ENCODE measurements at regions not wholly inside any gene's neighbourhood (a gene's known extent, or its start where the extent isn't known, plus 50 kb on each side); places are given as distances from the start of the nearest gene placed in this dataset.
"Not testable (repeated sequence)": the region's sequence is repeated elsewhere in the genome, so short reads cannot be mapped to it uniquely, and the experiment has no call there.

DNA sequence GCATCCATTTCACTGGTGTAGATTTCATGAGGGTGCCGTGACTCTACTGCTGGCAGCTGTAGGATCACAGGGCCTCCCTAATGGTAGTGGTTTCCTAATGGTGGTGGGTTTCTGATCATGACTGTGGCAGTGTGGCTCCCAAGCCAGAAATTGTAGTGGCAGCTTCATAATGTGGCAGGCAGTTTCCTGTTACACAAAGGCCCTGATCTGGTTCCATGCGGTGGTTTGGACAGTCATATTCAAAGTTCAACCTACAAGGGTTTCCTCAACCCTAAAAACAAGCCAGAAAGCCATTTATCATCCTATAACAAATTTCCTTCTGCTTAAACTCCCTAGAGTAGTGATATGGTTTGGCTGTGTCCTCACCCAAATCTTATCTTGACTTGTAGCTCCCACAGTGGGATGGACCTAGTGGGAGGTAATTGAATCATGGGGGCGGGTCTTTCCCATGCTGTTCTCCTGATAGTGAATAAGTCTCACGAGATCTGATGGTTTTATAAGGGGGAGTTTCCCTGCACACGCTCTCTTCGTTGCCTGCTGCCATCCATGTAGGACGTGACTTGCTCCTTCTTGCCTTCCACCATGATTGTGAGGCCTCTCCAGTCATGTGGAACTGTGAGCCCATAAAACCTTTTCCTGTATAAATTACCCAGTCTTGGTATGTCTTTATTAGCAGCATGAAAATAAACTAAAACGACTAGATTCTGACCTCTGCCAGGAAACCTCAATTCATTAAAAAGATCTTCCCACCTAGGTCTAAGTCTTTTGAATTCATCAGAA is 257.1 kb downstream of the EFCAB11 start:
- DNase-seq = no peak

DNA sequence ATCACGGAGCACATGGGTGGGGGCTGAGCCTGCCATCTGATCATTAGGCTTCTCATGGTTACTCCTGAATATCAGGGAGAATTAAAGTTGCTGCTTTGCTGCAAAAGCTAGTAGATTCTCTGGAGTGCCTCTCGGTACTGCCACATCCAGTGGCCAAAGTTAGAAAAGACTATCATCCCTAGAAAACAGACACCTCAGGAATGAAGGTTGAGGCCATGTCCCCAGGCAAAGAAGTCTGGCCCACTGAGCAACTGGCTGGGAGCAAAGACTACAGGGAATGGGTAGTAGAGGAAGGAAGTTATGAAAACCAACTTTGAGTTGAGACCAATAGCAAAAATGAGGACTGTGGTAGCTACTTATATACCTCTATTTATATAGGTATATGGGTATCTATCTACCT is 258.7 kb downstream of the EFCAB11 start:
- no peak for DNase-seq

DNA sequence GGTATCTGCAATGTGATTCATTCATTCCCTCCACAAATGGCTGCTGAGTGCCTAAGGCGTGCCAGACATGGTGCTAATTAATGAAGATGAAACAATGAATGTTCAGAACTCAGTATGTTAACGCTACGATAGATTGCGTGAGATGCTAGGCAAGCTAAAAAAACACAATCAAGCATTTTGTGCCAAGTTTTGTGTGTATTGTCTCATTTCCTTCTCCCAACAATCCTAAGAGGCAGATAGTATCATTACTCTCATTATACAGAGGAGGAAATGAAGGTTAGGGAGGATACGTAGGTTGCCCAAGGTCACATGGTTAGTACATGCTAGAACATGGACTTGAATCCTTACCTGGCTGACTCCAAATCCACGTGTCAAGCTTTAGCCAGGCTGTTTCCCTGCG is 264.4 kb downstream of the EFCAB11 start:
- no peak for DNase-seq

DNA sequence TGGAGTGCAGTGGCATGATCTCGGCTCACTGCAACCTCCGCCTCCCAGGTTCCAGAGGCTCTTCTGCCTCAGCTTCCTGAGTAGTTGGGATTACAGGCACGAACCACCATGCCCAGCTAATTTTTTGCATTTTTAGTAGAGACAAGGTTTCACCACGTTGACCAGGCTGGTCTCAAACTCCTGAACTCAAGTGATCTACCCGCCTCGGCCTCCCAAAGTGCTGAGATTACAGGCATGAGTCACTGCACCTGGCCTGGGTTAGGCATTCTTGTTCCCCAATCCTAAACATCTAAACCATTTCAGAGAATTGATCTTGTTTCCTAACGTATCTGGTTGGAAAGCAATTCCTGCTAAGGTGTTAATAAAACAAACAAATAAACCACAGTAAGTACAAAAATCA is 264.8 kb downstream of the EFCAB11 start:
- not testable (repeated sequence) for DNase-seq

DNA sequence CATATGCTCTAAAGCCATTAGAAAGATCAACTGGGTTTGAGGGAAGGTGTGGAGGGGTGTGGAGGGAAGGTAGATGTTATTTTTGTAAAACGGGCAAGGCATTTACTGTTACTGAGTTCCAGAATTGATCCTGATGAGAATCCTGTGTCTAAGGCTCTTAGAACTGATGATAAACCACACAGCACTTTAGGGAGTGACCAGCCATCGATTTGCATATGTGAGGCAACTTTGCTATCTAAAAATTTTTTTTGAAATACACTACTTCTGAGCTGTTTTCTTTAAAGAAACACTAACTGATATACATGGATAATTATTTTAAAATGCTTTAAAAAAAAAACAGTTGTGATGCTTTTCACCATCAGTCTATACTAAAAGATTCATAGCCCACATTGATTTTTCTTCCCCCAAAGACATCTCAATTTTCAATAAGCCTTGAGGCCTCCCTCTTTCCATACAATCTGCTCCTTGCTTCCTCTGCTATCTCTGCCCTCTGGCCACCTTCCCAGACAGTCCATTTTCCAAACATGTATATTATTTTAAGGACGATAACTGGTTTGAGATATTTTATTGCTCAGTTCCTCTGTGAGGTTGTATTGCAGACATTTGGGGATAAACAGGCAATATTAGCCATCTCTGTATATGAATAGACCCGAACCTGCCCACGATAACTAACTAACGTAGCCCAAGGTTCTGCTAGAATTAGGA is 265.9 kb downstream of the EFCAB11 start:
- DNase-seq = no peak

DNA sequence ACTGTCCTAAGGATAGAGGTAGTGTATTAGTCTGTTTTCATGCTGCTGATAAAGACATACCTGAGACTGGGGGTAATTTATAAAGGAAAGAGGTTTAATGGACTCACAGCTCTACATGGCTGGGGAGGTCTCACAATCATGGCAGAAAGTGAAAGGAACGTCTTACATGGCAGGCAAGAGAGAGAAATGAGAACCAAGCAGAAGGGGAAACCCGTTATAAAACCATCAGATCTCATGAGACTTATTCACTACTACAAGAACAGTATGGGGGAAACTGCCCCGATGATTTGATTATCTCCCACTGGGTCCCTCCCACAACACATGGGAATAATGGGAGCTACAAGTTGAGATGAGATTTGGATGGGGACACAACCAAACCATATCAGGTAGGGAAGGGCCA is 267.4 kb downstream of the EFCAB11 start:
- not testable (repeated sequence) for DNase-seq

DNA sequence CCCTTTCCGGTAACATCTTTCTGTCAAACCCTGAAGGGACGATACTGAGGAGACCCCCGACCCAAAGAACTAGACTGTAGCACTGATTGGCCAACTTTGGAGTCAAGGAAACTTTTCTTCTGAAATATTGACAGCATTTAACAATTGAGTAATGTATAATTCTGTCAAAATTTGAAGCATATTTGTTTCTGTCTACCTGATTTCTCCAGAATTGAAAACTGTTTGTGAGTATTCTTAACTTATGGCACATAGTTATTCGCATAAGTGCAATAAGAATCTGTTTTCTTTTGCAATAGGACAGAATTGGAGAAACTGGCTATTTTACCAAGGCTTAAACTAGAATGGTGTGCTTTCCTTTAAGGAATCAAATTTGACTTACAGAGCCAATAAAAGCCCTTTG is 267.1 kb upstream of the FOXN3 start:
- no peak for DNase-seq

DNA sequence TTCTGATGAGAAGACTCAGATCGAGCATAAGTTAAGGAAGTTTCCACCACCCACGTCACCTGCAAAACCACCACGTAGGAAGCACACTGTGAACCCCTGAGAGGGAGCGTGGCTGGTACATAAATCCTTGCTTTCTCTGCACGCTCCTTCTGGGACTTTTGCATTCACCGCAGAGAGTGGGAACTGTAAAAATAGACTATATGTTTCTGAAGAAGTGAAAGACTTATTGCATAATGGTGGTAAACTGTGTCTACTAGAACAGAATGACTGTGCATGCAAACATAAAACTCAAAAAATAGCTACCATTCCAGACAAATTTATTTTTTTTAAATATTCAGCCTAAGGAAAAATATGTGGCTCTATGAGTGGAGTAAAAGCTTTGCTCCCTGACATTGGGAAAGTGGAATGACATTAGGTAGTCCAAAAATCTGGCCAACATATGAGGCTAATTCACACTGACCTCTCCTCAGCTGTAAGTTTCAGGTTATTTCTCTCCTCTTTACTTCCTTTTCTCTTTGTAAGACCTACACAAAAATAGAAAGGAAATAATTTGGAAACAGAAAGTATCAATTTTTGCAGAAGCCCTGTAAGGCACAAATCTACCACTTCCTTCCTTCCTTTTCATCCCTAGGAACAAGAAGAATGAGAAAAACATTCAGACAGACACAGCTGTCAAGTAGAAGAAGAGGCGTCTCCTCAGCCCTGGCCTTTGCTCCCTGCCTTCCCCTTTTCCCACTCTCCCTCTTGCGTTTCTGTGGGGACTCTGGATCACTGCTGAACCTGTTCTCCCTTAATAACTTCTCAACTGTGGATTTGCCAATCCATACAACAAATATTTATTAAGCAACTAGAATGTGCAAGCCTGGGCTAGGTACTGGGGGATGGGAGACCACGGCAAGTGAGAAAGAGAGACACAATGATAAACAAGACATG is 264.3 kb upstream of the FOXN3 start:
- DNase-seq = peak; percentile 50

DNA sequence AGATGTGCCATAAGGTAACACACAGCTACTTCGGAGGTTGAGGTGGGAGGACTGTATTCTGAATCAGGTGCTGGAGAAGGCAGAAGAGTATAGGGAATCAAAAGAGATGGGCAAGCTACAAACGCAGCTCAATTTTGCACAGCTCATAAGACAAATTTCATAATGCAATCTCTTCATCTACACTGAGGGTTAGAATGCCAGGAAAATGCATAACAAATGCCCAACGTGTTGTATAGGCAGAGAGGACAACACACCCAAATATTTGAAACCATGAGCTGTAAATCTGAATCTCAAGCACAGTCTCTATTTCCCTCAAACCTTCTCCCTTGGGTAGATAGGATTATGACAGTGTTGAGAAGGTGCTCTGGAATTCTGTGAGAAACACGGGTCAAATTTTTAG is 263.1 kb upstream of the FOXN3 start:
- no peak for DNase-seq

DNA sequence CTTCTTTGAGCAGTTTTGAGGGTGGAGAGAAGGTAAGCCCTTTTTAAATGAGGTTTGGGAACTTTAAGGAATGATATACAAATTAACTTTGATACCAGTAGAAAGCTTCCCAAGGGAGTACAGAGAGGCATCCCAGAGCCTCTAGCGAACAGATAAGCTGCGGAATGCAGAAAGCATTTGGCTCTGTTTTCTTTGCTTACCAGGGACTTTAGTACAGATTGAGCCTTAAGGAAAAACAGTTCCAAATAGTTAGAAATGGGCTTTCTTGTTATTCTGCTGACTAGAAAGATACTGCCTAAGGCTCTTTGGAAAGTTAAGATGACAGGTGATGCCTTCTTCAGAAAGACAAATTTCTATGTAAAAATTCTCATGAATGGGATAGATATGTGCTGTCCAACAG is 261.7 kb upstream of the FOXN3 start:
- no peak for DNase-seq

DNA sequence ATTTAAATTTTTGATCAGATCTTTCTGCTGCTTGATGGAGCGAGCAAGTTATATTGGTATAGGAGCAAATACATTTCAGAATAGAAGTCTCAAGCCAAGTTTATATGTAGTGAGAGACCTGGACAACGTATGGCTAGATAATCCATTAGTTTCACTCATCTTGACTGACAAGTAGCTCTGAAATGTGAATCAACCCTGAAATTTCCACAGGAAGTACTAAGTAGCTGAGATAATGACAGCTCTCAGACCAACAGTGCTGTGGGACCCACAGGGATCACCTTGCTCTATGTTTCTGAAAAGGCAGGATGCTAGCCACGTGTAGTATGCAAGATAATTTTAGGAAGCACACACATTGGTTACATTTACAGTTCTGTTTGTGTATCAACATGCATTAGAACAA is 258.6 kb upstream of the FOXN3 start:
- DNase-seq = no peak

DNA sequence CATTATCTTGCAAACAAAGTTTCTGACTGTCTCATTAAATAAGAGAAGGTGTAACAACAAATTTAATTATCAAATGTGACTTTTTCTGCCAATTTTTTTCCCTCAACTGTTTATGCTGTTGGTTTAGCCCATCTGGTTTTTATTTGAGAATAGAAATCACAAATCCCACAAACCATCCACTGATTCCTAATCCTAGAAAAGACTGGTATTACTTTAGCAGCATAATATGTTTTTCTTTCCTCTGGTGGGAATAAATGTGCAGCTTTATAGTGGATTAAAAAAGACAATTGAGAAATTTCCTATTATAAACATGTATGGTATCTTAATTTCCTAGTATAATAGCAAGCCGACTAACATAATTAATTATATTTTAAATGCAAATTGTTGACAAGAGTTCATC is 257.9 kb upstream of the FOXN3 start:
- no peak for DNase-seq

DNA sequence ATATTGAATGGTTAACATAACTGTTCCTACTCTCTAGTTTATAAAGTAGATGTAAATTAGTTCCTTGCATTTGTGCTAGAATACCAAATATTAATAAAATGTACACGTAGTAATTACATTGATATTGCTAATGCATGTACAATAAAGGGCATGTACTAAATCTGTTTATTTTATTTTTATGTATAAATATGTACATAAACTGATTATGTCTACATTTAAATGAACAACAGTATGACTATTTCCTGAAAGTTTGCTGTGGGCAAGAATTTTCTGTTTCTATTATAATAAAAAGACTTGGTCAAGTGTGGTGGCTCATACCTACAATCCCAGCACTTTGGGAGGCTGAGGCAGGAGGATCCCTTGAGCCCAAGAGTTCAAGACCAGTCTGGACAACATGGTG is 257.2 kb upstream of the FOXN3 start:
- DNase-seq = no peak

DNA sequence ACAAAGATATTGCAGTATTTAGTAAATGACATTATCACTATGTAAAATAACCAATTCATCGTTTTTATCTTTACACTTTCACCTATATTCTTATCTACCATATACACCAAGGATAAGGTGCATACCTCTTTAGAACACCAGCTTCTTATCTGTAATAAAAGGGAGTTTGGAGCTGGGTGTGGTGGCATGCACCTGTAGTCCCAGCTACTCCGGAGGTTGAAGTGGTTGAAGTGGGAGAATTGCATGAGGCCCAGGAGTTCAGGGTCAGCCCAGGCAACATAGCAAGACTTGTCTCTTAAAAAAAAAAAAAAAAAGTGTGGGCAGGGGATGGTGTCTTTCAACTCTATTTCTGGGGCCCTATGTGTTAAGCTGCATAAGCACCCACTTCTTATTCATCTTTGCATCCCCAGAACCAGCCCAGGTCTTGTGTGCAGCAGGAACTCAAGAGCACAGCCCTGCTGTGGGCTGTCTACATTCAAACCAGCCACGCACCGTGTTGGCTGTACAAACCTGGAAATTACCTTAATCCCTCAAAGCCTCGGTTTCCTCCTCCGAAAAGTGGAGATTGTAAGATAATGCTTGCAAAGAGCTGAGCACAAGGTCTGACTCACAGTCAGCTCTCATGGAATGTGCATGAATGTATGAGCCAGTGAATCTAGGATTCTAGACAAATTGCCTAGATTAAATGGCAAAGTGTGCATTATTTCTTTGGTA is 256.6 kb upstream of the FOXN3 start:
- DNase-seq = no peak

DNA sequence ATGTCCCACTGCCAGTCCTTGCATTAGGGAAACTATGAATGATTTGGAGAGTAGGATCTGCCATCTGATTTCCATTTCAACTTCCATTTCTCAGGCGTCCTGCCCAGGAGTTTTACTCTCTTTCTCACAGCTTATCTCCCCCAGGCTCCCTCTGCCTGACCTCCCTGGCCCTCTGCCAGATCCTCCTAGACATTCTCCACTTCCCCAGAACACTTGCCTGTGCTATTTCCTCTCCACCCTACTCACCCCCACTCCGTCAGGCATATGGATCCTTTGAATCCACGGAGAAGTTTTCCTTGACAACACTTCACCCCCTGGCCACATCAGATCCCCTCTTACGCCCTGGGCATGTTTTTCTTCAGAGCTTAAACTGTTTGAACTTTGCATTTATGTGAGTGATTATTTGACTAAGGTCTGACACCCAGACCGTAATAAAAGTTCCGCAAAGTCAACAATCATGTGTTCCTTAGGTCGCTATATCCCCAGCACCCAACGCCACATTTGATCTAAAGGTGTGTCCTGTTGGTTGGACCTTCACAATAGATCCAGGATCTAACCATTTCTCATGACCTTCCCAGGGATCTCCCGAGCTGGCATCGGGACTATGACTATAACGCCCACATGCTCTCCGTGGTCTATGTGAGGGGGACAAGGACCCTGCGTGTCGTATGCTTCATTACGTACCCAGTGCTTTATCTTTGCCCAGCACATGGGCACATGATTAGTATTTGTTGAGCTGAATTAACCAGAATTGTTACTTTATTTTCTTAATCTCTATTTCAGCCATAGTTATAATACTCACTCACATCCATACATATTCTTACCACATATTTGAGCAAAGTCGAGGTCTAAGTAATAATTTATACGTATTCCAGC is 255.8 kb upstream of the FOXN3 start:
- no peak for DNase-seq

DNA sequence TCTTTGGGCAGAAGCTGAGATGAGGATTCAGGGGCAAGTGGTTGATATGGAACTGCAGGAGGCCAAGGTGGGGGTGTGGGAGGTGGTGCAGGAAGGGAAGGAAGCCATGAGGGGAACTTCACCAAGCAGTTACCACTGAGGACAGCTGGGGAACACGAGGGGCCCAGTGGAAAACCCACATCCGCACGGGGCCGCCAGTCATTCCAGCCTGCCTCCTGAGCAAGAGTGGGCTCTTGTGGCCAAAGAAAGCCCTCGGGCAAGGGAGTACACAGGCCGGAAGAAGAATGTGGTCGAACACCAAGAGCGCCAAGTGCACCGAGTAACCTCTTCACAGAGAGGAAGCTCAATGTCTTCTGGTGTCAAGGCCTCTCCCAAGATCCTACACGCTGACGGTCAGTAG is 252.2 kb upstream of the FOXN3 start:
- DNase-seq = no peak

DNA sequence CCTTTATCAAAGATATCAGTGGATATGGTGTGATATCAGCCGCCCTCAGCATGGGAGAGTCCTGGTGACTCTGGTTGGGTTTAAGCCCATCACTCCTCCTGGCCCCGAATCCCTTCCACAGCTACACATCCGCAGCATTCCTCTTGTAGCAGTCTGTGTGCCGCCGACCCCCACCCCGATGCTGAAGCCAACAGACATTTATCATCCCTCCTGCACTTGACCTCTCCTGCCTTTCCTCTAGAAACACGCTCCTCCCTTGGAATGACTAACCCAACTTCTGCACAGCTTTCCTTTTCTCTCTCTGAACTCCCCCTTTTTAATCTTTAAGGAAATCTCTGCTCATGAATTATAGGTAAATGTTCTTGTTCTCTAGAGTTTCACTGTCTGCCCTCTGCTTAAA is 250.9 kb upstream of the FOXN3 start:
- no peak for DNase-seq

DNA sequence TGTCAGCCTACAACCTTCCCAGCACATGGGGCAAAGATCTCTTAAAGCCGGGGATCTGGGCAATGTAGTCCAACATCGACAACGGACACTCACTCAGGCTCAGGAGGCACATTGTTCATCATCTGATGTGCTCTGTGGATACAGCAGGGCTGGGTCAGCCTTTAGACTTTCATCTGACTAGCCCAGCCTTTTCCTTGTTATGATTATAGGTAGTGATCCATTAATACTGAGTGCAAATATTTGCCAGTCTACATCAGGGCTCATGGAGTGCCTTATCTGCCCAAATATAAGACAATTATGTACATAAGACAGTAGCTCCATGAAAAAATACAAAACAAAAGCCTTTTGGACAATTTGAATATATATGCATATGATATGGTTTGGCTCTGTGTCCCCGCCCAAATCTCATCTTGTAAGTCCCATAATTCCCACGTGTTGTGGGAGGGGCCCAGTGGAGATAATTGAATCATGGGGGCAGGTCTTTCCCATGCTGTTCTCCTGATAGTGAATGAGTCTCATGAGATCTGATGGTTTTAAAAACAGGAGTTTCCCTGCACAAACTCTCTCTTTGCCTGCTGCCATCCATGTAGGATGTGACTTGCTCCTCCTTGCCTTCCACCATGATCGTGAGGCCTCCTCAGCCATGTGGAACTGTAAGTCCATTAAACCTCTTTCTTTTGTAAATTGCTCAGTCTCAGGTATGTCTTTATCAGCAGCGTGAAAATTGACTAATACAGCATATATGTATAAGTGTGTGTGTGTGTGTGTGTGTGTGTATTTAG is 248.5 kb upstream of the FOXN3 start:
- not testable (repeated sequence) for DNase-seq

DNA sequence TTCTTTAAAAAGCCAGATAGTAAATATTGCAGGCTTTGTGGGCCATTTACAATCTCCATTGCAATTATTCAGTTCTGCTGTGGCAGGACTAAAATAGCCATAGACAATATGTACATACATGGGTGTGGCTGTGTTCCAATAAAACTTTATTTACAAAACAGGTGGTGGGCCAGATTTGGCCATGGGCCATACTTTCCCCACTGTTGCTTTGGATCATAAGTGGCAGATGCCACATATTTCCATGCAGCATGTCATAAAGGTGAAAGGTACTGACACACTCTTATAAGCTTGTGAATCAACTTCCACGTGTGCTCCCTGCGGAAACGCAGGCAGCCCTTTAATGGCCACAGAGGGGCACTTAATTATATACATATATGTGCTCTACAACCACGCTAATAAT is 244.4 kb upstream of the FOXN3 start:
- DNase-seq = no peak

DNA sequence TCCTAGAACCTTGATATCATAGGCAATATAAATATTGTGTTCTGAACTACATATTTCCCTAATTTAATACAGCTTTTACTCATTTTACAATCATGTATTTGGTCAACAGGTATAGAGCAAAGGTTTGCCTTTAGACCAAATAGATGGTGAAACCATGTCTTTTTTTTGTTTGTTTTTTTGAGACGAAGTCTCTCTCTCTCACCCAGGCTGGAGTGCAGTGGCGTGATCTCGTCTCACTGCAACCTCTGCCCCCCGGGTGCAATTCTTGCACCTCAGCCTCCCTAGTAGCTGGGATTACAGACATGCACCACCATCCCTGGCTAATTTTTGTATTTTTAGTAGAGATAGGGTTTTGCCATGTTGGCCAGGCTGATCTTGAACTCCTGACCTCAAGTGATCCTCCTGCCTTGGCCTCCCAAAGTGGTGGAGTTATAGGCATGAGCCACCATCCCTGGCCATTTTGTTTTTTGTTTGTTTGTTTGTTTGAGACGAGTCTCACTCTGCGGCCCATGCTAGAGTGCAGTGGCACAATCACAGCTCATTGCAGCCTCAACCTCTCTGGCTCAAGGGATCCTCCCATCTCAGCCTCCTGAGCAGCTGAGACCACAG is 243.7 kb upstream of the FOXN3 start:
- DNase-seq = not testable (repeated sequence)

DNA sequence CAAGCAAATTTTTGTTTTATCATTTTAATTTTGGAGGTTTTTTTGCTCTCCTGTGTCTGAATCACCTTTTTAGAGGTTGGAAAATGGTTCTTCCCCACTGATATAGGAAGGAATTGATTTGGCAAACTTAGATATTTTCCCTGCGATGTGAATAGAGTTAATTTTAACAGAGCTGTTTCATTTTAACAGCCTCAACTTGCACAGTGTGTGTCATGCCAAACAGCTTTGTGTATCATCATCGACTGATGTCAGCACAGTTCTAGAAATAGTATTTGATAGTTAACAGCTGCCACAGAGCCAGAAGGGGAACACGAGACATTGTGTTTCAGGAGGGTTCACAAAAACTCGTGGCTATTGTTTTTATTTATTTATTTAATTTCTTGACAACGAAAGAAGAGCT is 243.1 kb upstream of the FOXN3 start:
- no peak for DNase-seq
